GM21825 (cell line): ENCODE measurements at regions not wholly inside any gene's neighbourhood (a gene's known extent, or its start where the extent isn't known, plus 50 kb on each side); places are given as distances from the start of the nearest gene placed in this dataset.
"Not testable (repeated sequence)": the region's sequence is repeated elsewhere in the genome, so short reads cannot be mapped to it uniquely, and the experiment has no call there.

Source experiments
- ATAC-seq: cut with Tn5 transposase; IDR thresholded peaks from one replicate; pipeline ENCODE4 v1.9.1; 2021; ENCODE audit warnings: mild to moderate bottlenecking, moderate library complexity; ENCODE audit not compliant: unreplicated experiment

DNA sequence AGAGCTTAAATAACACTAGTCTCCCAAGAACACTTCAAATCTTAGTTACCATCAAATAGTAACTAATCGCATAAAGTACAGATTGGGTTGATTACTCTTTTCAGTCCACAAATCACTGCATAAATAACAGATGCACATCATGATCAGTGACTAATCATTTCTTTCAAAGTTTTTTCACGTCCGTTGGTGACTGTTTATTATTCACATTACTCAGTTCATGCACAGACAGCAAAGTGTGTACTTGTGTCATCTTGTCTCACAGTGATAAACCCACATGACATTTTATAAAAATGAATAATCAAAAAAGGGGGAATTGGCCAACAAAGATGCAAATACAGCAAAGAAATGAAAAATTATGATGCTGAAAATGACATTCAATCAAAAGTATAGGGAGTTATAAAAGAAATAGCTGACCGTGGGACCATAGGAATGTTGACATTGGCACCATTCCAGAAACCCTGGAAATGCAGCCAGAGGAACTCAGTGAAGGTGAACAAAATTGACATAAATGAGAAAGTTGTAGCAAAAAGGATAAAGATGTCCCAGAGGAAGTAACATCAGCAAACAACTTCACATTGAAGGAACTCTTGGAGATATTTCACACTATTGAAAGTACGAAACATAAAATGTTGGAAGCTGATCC lies 161.5 kb downstream of the SOX3 start:
- ATAC-seq: no peak

DNA sequence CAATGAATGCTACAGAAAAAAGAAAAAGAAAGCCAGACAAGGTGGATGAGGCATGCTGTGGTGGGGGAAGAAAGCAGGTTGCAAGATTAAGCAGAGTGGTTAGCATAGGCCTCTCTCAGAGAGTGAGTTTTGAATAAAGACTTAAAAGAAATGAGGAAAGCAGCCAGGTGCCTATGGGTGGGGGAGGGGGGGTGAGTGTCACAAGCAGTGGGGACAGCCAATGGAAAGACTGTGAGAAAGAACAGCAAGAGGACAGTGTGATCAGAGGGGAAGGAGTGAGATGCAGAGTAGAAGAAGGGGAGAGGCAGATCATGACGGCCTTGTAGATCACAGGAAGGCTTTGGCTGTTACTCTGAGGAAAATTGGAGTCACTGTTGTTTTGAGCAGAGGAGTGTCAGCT lies 162.5 kb downstream of the SOX3 start:
- ATAC-seq: no peak

DNA sequence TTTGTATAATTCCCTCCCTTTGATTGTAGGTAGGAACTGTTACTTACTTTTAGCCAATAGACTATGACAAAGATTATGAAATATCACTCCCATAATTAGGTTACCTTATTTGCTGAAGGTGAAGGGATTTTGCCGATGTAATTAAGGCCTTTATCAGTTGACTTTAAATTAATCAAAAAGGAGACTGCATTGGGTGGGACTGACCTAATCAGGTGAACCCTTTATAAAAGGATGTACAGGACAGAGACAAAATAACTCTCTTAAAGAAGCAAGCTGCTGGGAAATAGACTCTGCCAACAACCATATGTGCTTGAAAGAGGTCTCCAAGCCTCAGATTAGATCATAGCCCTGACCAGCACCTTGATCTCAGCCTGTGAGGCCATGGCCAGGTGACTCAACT lies 167.6 kb downstream of the SOX3 start:
- ATAC-seq: no peak

- ATAC-seq: no peak
These were observed 186.6 kb downstream of the SOX3 start for GRCh38 chrX:140318296-140318695.

GRCh38 chrX:140317462-140317861 lies 187.4 kb downstream of the SOX3 start:
- no peak for ATAC-seq

GRCh38 chrX:140298960-140299825 lies 205.7 kb downstream of the SOX3 start:
- ATAC-seq: no peak

- no peak for ATAC-seq
These were observed 207.6 kb downstream of the SOX3 start for GRCh38 chrX:140297273-140297672.

DNA sequence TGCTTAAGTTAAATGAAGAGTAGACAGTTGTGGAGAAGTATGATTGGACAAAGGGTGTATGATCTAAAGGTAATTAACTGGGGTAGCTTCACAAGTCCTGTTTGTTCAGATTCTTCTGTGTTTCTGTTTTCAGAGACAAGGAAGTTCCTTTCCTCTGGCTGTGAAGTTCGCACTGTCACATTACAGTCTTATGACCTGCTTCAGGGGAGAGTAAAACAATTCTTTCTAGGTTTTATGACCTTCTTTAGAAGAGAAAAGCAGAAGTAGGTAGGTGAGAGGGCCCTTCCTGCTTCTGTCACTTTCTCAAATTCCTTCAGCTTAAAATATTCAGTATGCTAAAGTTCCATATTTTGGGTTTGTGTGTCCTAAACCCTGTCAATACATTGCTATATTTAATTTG lies 211.9 kb downstream of the SOX3 start:
- no peak for ATAC-seq

DNA sequence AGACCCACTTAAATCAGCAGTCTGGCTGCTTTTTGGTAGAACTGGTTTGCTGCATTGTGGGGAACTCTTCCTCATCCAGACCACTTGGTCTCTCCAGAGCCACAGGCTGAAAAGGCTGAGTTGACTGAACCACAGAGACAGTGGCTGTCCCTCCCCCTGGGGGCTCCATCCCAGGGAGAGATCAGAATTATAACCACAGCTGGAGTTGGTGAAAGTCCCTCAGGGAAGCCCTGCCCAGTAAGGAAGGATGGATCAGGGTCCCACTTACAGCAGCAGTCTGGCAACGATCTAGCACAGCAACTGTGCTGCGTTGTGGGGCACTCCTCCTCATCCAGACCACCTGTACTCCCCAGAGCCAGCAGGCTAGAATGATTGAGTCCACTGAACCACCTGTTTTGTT lies 212.7 kb downstream of the SOX3 start:
- no peak for ATAC-seq

- ATAC-seq: no peak
These were observed 229.9 kb downstream of the SOX3 start for GRCh38 chrX:140274811-140275525.

- ATAC-seq: no peak
These were observed 230.9 kb downstream of the SOX3 start for GRCh38 chrX:140273921-140274320.

- ATAC-seq: no peak
These were observed 254.5 kb downstream of the SOX3 start for GRCh38 chrX:140250391-140250790.

DNA sequence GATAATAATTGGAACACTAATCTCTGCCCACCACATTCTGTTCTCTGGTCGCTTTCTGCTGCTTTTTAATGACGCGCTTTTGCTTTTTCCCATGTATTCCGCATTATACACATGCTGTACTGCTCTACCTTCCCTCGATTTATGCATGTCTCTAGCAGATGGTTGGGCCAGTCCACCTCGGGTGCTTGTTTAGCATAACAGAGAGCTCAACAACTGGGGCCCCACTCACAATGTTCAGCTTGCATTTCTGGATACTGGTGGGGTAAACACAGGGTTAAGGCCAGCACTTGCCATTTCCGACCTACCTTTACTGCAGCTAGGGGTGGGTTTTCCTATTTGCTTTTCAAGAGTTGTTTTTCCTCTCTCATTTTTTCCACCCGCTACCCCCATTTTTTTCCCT lies 255.8 kb downstream of the SOX3 start:
- no peak for ATAC-seq

DNA sequence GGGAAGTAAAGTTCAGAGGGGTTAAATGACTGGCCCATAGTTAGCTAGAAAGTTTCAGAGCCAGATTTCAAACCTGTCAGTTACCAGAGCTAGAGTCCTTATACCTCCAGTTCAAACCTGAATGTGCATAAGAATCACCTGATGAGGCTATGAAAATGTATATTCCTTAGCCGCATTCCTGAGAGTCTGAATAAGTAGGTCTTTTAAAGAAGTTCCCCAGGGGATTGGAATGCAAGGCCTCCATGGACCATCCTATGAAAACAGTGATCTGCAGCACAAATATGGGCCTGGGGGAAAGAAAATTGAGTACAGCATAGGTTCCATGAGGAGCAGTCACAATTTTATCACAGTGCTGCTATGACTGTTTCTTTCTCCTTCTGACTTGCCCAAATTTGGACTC lies 263.9 kb upstream of the CXorf66 start:
- no peak for ATAC-seq

- ATAC-seq: not testable (repeated sequence)
These were observed 260.7 kb upstream of the CXorf66 start for GRCh38 chrX:140226037-140226436.

- ATAC-seq: not testable (repeated sequence)
These were observed 250.6 kb upstream of the CXorf66 start for GRCh38 chrX:140215894-140216293.

GRCh38 chrX:140214518-140214917 lies 249.2 kb upstream of the CXorf66 start:
- not testable (repeated sequence) for ATAC-seq

GRCh38 chrX:140206657-140207056 lies 241.3 kb upstream of the CXorf66 start:
- ATAC-seq: no peak

DNA sequence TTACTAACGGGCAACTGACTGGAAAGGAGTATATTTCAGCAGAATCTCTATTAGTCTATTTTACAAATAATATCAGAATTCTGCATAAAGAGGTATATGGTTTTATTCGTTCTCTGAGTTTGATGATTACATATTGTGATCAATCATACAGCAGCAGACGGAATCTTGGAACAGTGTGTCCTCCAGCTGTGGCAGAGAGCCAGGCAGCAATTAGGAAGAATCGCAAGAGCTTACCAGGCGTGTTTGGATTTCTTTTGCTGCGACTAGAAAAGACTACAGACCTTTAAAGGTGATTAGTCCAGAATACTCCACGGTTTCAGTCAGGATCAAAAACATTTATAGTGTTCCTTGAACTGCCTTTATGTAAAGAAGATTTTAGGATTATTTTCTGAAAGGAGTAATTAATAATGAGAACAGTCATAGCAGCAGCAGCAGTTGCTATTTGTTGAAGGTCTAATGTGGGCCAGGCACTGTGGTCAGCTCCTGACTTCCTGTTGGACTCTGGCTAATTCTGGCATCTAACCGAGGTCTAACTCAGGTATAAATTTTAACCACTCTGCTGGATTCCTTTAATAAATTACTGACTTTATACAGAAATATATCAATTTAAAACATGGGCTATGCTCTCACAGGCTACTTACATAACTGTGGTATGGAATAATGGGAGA lies 225.3 kb upstream of the CXorf66 start:
- ATAC-seq: no peak

DNA sequence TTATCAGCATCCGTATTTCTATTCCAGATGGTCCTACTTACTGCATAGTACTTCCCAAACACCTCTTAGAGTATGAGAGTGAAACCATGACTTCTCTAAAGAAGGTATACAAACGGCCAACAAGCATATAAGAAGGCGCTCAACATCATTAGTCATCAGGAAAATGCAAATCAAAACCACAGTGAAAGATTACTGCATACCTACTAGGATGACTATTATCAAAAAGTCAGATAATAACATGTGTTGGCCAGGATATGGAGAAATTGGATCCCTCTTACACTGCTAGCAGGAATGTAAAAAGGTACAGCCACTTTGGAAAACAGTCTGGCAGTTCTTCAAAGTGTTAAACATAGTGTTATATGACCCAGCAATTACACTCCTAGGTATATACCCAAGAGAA lies 215.3 kb upstream of the CXorf66 start:
- ATAC-seq: no peak

DNA sequence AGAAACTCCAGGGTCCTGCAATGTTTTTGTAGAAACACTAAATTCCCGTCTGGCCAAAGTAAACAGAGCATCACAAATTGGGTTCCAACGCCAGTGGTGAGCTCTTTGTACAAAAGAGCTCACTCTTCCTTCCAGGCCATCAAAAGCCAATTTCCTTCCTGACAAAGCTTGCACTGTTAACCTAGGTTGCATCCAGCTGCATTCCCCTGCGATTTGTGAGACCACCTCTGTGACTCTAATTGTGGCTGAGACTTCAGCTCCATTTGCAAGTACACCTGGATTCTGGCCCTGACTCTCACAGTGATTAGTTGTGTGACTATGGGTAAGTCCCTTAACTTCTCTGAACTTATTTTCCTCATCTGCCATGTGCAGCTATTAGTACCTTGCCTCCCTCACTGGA lies 212.5 kb upstream of the CXorf66 start:
- ATAC-seq: no peak
